ENCODE measurements at regions not wholly inside any gene's neighbourhood (a gene's known extent, or its start where the extent isn't known, plus 50 kb on each side); places are given as distances from the start of the nearest gene placed in this dataset.

DNA sequence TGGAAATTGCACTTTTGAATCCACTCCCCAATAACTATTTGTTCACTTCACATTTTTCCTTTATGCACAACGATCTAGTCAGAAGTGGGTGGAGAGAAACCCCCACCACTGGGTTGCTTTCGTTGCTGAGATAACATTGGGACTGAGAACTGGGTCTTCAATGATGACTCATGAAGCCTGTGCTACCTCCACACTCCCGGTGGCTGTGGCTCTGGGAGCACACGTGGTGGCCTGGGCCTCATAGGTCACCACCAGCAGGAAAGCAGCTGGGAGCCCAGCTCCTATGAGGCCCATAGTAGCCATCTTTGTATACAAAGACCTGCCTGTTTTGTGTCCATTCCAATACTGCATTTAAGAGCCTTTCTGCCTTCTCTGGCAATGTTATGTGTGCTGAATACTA, 178.0 kb upstream of the SASH1 start:
- DNase-seq (ENCODE audit: low read depth) = no peak

DNA sequence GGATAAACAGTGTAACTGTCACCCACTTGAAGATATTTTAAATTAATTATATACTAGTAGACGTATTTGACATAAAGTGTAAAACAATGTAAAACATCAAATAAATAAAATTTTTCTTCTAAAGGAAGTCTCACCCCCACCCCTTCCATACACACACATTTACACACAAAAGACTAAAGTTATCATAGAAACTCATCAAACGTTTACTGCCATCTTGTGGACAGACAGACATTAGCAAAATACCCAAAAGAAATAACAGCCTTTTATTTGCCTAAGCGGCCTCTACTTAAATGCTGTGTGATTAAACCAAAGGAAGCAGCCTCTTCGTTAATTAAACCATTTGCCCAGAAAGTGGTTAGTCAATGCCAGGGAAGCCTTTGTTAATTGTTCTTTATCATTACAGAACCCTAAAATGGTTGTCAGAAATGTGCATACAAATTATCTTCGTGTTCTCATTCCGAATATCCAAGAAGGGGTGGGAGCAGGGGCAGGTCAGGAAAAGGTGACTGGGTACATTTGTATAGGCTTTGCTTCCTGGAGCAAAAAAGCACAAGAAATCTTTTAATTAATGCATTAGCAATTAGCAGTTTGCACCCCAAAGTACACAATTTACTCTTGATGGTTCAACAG, 176.2 kb upstream of the SASH1 start:
- no peak for DNase-seq (ENCODE audit: low read depth)

DNA sequence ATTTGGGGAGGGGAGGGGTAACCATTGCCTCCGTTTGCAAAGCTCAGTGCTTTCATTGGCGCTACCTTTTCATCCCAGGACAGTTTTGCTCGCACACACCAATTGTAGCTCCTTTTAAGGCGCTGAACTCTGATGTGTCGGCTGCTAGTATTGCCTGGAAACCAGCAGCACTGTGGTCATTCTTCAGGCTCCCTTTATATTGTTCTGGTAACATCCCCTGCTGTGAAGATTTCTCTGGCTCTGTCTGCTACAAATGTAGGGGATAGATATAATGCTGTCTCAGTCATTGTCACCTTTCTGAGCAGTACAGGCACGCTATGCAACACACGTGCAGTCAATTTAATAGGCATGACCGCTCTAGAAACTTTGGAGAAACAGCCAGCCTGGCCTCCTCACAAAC, 172.9 kb upstream of the SASH1 start:
- DNase-seq (ENCODE audit: low read depth) = no peak

DNA sequence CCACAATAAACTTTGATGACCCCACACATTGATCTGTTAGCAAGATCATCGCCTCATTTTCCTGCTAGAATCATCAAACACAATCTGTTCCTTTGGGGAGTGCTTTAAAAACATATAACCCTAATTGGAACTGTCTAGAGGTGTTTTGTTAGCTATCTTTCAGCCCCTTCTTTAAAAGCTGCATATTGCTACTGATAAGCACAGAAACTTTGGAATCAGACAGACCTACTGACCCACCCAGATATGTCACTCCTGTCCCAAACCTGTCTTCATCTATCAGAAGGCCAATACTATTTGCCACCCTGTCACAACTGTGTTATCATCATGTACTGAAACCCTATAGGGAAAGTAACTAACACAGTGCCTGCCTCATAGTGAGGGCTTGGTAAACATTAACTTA, 172.4 kb upstream of the SASH1 start:
- DNase-seq (ENCODE audit: low read depth) = no peak

DNA sequence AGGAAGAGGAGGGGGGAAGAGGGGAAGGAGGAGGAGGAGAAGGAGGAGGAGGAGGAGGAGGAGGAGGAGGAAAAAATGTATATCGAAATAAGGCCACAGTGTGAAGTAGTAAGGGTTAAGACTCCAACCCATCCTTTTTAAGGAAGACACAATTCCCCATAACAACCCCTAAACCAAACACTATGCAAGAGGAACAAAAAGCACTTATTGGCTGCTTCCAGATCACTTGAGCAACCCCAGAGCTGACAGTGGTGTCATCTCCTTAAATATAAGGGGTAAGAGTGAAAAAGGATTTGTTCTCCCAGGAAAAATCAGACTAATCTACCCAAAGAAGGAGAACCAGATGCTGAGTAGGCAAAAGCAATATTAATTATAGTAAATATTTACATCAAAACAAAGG, 169.1 kb upstream of the SASH1 start:
- no peak for DNase-seq (ENCODE audit: low read depth)

DNA sequence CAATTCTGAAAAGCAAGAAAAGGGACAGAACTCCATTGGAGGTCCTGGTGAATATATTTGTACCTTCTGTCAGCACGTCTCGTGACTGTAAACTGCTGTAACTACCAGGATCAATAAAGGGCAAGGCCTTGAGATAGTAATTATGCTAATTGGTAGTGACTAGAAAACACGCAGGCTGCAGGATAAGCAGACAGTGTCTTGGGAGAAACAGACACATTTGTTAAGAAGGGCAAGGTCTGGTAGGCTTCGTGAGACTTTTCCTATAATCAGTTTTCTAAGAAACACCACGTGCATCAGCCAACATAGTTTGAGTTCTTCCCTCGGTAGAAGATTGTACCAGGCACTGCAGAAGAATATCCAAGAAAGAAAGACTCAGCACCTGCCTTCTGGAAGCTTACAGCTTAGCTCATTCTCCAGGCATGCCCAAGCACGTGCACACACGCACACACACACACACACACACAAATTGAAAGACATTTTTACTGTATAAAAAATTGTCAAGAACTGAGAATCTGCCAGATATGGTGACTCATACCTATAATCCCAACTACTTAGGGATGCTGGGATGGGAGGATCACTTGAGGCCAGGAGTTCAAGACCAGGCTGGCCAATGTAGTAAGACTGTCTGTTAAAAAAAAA, 167.0 kb upstream of the SASH1 start:
- DNase-seq (ENCODE audit: low read depth) = no peak

DNA sequence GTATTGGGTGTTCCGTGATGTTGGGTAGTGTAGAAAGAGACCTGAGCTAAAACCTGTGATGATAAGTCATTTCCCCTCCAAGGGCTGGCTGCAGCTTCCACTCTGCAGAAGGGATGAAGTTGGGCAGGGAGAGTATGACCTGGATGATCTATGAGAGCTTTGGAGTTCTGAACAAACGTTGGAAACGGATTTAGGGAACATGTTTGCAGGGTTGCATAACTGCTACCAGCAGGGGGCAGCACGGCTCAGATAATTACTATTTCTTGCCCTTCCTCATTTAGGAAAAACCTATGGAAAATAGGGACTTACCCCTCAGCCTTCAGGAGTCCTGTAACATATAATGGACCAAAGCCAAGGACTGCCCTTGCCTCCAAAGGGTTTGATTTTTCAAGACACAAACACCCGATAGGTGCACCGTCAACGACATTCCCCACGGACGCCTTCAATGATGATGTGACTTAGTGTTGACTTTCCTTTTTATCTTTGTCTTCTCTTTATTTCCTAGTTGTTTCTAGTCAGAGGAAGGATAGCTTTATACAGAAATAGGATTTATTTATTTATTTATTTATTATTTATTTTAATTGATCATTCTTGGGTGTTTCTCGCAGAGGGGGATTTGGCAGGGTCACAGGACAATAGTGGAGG, 164.9 kb upstream of the SASH1 start:
- no peak for DNase-seq (ENCODE audit: low read depth)

DNA sequence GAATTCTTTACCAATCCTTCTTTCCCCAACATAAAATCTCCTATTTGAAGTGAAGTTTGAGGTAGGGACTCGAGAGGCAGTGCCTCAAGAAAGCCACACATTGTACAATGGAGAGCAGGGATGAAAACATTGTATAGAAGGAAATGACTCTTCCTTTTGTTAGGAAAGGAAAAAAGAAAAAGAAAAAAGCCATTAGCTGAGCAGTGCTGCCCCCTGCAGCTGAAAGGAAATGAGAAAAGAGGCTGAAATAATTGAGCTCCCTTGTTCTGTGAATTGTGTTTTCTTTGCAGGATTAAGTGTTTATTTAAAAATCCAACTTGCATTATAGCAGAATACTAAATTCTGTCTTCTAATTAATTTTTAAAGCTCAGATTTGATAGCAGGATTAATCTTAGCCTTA, 162.9 kb upstream of the SASH1 start:
- no peak for DNase-seq (ENCODE audit: low read depth)

DNA sequence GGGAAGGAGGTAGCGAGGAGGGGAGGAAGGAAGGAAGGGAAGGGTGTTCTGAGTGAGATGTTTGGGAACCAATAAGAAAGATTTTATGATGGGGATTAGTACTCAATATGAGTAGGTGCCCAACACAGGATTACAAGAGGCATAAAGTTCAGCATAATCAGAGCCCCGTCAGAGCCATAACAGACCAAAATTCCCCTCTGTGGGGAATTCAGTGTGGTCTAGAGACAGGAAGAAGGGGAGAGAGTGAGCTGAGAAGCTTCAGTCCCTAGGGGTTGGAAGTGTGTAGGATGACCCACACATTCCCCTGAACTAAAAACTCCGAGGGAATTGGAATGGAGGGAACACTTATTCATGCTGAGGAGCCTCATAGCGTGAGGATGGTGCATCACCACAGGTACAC, 160.3 kb upstream of the SASH1 start:
- DNase-seq (ENCODE audit: low read depth) = no peak

DNA sequence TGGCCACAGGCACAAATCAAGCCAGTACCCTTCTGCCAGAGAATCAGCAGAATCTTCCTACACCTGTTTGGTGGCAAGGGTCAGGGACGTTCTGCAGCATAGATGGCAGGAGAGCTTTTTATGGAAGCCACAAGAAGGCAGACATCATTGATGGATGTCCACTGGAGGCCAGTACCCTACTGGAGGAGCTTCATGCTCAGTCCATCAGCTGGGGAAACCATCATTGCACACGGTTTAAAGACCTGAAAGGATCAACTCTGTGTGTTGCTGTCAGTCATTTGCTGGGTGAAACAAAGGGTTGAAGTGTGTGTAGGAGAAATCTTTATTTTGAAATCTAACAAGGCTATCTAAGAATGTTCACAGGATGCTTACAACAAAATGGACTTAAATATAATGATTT, 158.9 kb upstream of the SASH1 start:
- DNase-seq (ENCODE audit: low read depth) = no peak

DNA sequence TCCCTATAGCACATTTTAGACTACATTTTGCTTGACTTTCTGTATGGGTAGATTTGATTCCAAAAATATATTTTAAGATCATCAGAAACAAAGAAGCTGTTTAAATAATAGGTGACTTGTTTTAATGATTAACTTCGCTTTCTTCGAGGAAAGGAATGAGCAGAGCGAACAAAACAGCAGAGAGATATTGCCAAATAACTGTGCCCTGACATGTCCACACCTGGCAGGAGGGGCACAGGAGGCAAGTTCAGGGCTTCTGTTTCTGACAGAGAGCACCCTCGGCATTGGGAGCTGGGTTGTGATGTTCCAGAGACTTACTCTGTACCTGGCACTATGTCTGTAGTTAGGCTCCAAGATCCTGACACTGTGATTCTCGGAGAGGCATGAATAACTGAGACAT, 155.7 kb upstream of the SASH1 start:
- DNase-seq (ENCODE audit: low read depth) = no peak

DNA sequence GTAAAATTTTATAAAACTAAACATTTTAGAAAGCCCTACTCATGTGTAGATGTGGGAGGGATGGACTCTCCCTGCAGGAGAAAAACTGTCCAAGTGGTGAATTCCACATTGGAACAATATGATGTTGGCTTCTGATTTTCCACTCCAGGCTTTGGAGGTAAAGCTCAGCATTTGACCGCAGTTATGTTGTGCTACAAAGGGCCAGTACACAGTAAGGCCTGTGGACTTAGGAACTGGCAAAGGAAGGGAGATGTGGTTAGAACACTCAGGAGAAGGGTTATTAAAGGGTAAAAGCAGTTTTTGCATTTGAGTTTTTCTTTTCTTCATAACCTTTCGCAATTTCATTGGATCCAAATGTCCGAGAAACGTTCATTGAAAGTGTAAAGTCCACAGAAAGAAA, 150.3 kb upstream of the SASH1 start:
- peak; percentile 96 for DNase-seq (ENCODE audit: low read depth)

DNA sequence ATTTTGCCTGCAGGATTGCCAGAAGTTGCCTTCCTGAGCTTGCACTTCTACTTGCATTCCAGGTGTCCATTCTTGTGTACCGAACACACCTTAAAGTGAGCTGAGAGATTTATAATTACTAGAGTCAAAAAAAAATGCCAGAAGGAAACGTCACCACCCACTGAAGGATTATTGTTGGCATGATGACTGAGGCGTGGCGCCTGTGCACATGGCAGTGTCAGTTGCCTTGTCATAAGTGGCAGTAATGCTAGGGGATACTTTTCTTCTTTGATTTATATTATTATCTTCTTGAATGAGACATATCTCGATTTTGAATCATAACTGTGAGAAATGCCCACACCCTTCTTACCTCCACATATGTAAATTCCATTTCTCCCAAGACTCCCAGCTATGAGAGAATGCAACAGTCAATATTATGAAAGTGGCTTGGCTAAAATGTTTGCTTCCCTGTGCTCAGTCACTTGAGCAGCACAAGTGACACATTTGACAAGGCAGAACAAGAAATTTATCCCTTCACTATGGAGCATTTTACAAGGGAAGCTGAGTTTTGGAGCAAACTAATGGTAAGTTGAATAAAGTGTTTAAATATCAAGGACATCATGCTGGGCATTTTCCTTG, 149.5 kb upstream of the SASH1 start:
- no peak for DNase-seq (ENCODE audit: low read depth)

DNA sequence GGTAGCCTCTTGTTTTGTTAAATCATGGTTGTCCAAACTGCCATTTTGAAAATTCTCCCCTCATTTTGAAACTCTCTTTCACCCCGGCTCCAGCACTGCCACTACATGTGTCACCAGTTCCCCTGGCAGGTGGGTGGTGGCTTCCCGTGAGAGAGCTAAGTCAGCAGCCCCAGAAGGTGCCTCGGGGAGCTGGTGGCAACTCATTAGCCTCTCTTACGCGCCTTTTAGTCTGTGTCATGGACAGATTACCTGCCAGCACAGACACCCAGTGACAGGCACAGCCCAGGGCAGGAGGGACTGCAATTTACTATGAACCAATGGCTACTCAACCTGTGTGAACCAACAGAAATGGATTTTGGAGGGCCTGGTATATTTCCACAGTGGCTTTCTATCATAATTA, 147.1 kb upstream of the SASH1 start:
- DNase-seq (ENCODE audit: low read depth) = no peak

DNA sequence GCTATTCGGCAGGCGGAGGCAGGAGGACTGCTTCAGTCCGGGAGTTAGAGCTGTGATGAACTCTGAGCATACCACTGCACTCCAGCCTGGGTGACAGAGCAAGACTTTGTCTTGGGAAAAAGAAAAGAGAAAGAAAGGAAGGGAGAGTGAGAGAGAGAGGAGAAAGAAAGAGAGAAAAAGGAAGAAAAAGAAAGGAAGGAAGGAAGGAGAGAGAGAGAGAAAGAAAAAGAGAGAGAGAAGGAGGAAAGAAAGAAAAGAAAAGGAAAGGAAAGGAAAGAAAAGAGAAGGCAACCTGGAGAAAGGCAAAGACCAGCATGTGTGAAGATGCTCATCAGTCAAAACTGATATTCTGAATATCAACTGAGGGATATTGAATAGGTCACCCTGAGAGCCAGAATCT, 143.1 kb upstream of the SASH1 start:
- no peak for DNase-seq (ENCODE audit: low read depth)

DNA sequence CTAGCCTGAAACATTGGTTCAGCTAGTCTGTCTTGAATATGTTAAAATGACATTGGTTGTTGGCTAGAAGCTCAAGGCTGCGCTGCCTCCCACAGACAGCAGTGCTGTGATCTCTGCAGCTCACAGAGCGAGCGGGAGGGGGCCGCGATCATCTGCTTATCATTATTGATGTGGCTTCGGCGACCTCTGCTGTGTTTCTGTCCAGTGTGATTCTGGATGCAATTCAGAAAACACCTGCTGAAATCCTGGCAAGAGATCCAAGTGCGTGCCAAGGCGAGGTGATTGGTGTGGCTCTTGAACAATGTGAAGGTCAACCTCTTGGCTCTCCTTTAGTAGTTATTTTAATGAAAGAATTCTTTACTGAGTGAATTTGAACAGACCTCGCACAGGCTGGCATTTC, 142.3 kb upstream of the SASH1 start:
- no peak for DNase-seq (ENCODE audit: low read depth)

DNA sequence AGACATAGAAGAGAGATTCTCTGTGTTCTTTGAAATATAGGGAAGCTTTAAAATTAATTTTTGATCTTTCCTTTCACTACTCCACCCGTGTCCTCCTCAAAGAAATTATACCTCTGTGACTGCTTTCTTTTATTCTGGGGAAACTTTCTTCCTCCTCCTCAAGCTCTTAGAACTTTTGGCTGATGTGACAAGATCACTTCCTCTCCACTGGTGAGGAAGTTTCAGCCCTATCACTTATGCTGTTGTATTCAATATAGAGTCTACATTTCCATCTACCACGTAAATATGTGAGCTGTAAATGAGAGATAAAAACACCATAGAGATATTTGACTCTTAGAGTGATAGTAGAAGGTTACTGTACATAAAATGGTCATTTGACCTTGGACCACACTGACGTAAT, 141.9 kb upstream of the SASH1 start:
- no peak for DNase-seq (ENCODE audit: low read depth)

DNA sequence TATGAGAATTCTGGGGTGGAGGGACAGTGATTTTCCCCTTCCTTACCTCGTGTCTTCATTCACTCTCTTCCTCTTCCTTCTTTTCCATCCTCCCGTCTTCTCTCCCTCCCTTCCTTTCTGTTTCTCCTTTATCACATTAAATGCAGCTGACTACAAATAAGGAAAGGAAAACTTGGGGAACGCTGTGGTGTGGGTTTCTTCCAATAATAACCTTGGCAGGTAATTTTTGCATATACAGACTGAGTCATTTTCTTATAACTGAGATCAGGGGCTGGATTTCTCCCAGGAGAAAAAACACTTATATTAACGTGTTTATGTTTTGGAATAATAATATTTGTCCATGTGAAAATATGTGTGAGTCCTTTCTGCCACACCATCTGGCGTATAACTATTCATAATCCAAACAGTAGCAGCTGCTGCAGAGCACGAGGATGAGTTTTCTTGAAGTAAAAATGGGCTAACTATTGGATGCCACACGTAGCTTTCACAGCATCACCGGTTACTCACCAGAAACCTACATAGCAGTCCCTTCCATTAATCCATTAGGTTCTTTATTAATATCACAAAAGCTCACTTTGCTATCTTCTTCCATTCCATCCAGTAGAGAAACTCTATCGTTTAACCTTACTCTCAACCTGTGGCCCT, 139.2 kb upstream of the SASH1 start:
- DNase-seq (ENCODE audit: low read depth) = no peak

DNA sequence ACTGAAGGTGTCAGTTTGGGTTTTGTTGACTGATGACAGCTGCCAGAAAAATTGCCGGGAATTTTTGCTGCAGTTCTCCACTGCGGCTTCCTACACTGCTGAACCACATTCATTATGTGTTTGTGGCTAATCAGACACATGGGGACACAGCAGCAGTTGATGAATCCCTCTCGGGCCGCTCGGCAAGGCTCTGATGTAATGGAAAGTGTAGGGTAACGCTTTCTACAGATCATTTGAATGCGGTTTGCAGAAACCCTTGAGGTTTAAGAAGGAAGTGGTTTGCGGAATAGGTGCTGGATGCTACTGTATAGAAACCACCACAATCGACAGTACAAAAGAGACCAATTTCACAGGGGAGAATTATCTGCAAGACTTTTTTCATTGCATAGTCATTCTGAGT, 138.7 kb upstream of the SASH1 start:
- no peak for DNase-seq (ENCODE audit: low read depth)

DNA sequence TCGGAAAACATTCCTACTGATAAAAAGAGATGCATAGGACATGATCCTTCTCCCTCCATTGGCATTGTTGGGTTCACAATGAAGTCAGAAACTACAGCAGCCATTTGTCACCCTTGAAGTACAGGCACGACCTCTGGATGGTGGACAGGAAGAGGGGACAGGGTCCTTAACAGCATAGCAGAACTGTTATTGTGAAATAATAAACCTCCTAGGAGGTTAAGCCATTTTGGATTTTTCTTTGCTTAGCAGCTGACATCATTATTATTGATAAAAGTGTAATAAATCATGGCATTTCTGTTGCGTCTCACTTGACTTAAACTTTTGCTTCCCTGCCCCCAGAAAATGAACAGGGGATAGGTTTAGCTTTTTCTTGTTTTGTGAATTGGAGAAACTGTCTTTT, 134.3 kb upstream of the SASH1 start:
- DNase-seq (ENCODE audit: low read depth) = no peak

DNA sequence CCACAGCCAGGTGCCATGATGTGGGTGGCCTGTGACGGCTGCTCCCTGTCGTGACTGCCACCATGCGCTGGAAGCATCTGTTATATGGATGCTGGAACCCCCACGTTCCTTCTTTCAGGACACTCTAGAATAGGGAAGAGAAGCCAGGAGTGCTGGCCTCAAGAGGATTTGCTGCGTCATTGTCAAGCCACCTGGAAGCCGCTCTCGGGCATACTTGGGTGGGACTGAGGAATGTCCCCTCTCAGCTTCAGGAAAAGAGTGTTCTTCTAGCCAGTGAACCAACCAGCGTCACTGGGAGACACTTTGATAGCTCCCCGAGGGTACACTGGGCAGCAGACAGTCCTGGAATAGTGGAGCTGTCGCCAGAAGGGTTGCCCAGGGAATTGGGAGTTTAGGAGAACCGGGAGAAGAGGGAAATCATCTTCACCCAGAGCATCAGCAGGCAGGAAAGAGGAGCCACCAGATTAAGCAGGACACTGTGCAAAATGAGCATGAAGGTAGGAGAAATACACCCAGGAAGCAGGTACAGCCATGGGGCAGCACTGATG, 130.8 kb upstream of the SASH1 start:
- no peak for DNase-seq (ENCODE audit: low read depth)

DNA sequence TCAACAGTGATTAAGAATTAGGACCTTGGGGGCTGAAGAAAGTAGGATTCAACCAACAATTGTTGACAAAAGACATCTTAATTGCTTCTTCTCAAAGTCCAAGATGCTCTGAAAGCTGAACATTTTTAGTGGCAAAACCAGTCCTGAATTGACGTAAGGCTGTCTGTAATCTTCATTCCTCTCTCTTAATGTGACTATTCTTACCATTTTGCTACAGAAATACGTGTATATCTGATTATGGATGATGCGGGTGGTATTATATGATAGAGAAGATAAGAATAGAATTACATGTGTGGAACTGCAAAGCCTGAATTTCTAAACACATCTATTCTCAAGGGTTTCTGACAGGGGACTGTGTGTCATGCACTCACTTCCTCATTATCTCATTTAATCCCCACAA, 130.3 kb upstream of the SASH1 start:
- DNase-seq (ENCODE audit: low read depth) = no peak

DNA sequence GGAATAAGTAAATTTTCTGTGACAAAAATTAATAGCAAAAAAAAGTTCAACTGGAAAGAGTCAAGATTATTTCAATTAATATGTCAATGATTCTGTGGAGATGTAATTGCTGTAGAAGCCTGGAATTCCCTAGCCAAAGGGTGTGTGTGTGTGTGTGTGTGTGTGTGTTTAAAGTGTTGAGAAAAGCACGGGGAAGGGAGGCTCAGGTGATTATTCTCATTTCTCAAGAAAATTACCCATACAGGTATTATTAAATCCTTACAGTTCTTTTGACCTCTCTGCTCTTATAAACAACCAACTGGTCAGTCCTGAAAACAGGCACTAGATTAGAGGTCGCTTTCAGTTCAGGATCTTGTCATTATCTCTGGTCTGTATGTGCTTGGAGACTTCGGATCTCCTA, 129.3 kb upstream of the SASH1 start:
- no peak for DNase-seq (ENCODE audit: low read depth)

Data from GM04504 (cell line).